A549 (cell line): ENCODE measurements at regions not wholly inside any gene's neighbourhood (a gene's known extent, or its start where the extent isn't known, plus 50 kb on each side); places are given as distances from the start of the nearest gene placed in this dataset.

Source experiments
- ATAC-seq, 2 experiments: fragments of 200-7000 bp in 1 of 2; fragments of >200 bp in 1 of 2; cut with Nextera tagmentation in 1 of 2; cut with Tn5 transposase in 1 of 2; 3 replicates each; pipeline versions ENCODE4 v1.8.0 to v1.9.1; 2018 to 2020; ENCODE audit warnings: mild to moderate bottlenecking in 1 of 2, moderate library complexity in 1 of 2
- CTCF ChIA-PET: fragments of 300-600 bp; sonication (Branson Sonifier 250); formaldehyde crosslinking; extraction: SDS; loops from one replicate; lab custom pipeline; 2021; ENCODE audit warnings: antibody characterized with exemption, inconsistent platforms; lab: Yijun Ruan, JAX
- POLR2A ChIA-PET: fragments of 350-600 bp; formaldehyde crosslinking; extraction: SDS; loops from one replicate; lab custom pipeline; 2021; ENCODE audit warnings: antibody characterized with exemption, inconsistent platforms; lab: Yijun Ruan, JAX
- DNase-seq, 2 experiments: peaks; one replicate each; pipeline versions ENCODE4 v3.0.0 to v3.0.0-alpha.2; 2011 to 2016; ENCODE audit warnings: low read depth in 1 of 2, low spot score in 1 of 2
- FAIRE-seq: peaks from 2 replicates; lab custom pipeline; 2011; peaks lifted over from hg19 to GRCh38; lab: Jason Lieb, UNC
- H3K27ac ChIP-seq, 2 experiments: fragments of >200 bp; sonication (Bioruptor Twin); formaldehyde crosslinking; 3 replicates each; pipeline ENCODE4 v1.5.1; 2016 to 2017
- H3K4me1 ChIP-seq: fragments of >200 bp; sonication (Bioruptor Twin); formaldehyde crosslinking; 3 replicates; pipeline ENCODE4 v1.6.1; 2016
- H3K4me2 ChIP-seq: fragments of >200 bp; sonication (Bioruptor Twin); formaldehyde crosslinking; 3 replicates; pipeline ENCODE4 v1.6.1; 2016
- H3K4me3 ChIP-seq: fragments of >200 bp; sonication (Bioruptor Twin); formaldehyde crosslinking; 3 replicates; pipeline ENCODE4 v1.5.1; 2016
- H3K9me3 ChIP-seq: fragments of >200 bp; sonication (Bioruptor Twin); formaldehyde crosslinking; 3 replicates; pipeline ENCODE4 v1.6.1; 2016
- BCL3 ChIP-seq: fragments of >200 bp; sonication (Bioruptor Twin); formaldehyde crosslinking; IDR thresholded peaks from 3 replicates; pipeline ENCODE4 v1.6.1; 2016
- BHLHE40 ChIP-seq: IDR thresholded peaks from 2 replicates; pipeline ENCODE4 v1.6.1; 2012; ENCODE audit warnings: low read depth, low read length, inconsistent platforms
- CBX2 ChIP-seq: fragments of 200-600 bp; sonication (generic); IDR thresholded peaks from 2 replicates; pipeline ENCODE4 v1.6.1; 2016; ENCODE audit warnings: low read depth, mild to moderate bottlenecking, borderline replicate concordance
- CBX8 ChIP-seq: fragments of 200-600 bp; sonication (generic); IDR thresholded peaks from 2 replicates; pipeline ENCODE4 v1.6.1; 2016
- EHF ChIP-seq: fragments of 250-450 bp; sonication (Bioruptor Pico); IDR thresholded peaks from 2 replicates; pipeline ENCODE4 v1.5.0; 2020; ENCODE audit warnings: mild to moderate bottlenecking
- EHMT2 ChIP-seq: fragments of 200-600 bp; sonication (generic); IDR thresholded peaks from 2 replicates; pipeline ENCODE4 v1.6.1; 2016; ENCODE audit warnings: antibody characterized with exemption, low read depth, mild to moderate bottlenecking, moderate library complexity
- EP300 ChIP-seq, 2 experiments: fragments of >200 bp; sonication (Bioruptor Twin); formaldehyde crosslinking; IDR thresholded peaks; 2 replicates in 1 of 2; 3 replicates in 1 of 2; pipeline ENCODE4 v1.6.1; 2016 to 2017
- FOSL2 ChIP-seq, 2 experiments: fragments of 450-650 bp in 1 of 2; fragments of >200 bp in 1 of 2; sonication (Bioruptor Twin) in 1 of 2; formaldehyde crosslinking; IDR thresholded peaks; 2 replicates each; pipeline versions ENCODE4 v1.5.0 to v1.6.1; 2016 to 2020; ENCODE audit warnings: mild to moderate bottlenecking in 1 of 2, moderate library complexity in 1 of 2
- FOXS1 ChIP-seq: fragments of 250-450 bp; sonication (Bioruptor Pico); IDR thresholded peaks from 2 replicates; pipeline ENCODE4 v1.5.0; 2020; ENCODE audit warnings: mild to moderate bottlenecking, moderate library complexity
- HDAC2 ChIP-seq: fragments of 200-600 bp; sonication (generic); IDR thresholded peaks from 2 replicates; pipeline ENCODE4 v1.6.1; 2016
- HOXB13 ChIP-seq: fragments of 250-450 bp; sonication (Bioruptor Pico); IDR thresholded peaks from 2 replicates; pipeline ENCODE4 v1.5.0; 2020; ENCODE audit warnings: low read depth, mild to moderate bottlenecking, moderate library complexity
- HOXB5 ChIP-seq: fragments of 250-450 bp; sonication (Bioruptor Pico); IDR thresholded peaks from 2 replicates; pipeline ENCODE4 v1.5.0; 2020; ENCODE audit warnings: mild to moderate bottlenecking, moderate library complexity
- KDM1A ChIP-seq: fragments of 200-600 bp; sonication (generic); IDR thresholded peaks from 2 replicates; pipeline ENCODE4 v1.6.1; 2016; ENCODE audit warnings: low read depth, mild to moderate bottlenecking
- MYC ChIP-seq: IDR thresholded peaks from 2 replicates; pipeline ENCODE4 v1.6.1; 2012; ENCODE audit warnings: mild to moderate bottlenecking, inconsistent platforms, low read length, improper control_type of control experiment, borderline replicate concordance
- NPAS2 ChIP-seq: fragments of 250-450 bp; sonication (Bioruptor Pico); IDR thresholded peaks from 2 replicates; pipeline ENCODE4 v1.8.0; 2022; ENCODE audit warnings: mild to moderate bottlenecking, moderate library complexity, borderline replicate concordance
- PHF8 ChIP-seq: fragments of 200-600 bp; sonication (generic); IDR thresholded peaks from 2 replicates; pipeline ENCODE4 v1.6.1; 2016; ENCODE audit warnings: low read depth, mild to moderate bottlenecking, antibody characterized with exemption, moderate library complexity, borderline replicate concordance
- POLR2AphosphoS2 ChIP-seq: conservative IDR thresholded peaks from 2 replicates; pipeline ENCODE4 v1.6.1; 2012; ENCODE audit warnings: low read length, improper control_type of control experiment, inconsistent platforms
- RARB ChIP-seq: fragments of 250-450 bp; sonication (Bioruptor Pico); IDR thresholded peaks from 2 replicates; pipeline ENCODE4 v1.8.0; 2021; ENCODE audit warnings: mild to moderate bottlenecking, moderate library complexity
- RCOR1 ChIP-seq: fragments of 150-350 bp; IDR thresholded peaks from 2 replicates; pipeline ENCODE4 v1.6.1; 2014; ENCODE audit warnings: antibody characterized with exemption, low read length, low read depth
- RFX5 ChIP-seq: fragments of 450-650 bp; IDR thresholded peaks from 2 replicates; pipeline ENCODE4 v1.7.1; 2014; ENCODE audit warnings: antibody characterized with exemption, mild to moderate bottlenecking, moderate library complexity
- ZFP36 ChIP-seq: fragments of 450-650 bp; IDR thresholded peaks from 2 replicates; pipeline ENCODE4 v1.6.1; 2014; ENCODE audit warnings: borderline replicate concordance; ENCODE audit not compliant: partially characterized antibody
- WGBS: methylation state at CpG from one replicate; pipeline ENCODE4 v1.1.6; 2017; ENCODE audit errors: missing lambda C conversion rate; 5-methylcytosine and 5-hydroxymethylcytosine counted together
- TF ChIP-seq, protein P1 (sequence below): IDR thresholded peaks from 2 replicates; pipeline ENCODE4 v1.6.1; 2012; ENCODE audit warnings: low read depth, borderline replicate concordance
- TF ChIP-seq, protein P2 (sequence below): fragments of 450-650 bp; IDR thresholded peaks from 2 replicates; pipeline ENCODE4 v1.6.1; 2014; ENCODE audit warnings: antibody characterized with exemption

DNA sequence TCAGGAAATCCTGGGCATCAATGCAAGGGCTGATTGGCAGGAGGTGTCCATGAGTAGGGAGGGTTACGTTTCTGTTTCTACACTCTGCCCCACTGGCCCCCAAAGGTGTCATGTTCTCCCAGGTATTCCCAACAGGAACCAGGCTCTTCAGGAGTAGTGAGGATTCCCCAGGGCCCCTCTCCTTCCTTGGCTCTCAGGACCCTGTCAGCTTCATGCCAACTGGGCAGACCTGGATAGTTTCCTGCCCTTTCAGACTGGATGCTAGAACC, 480.6 kb upstream of the HS6ST1 start:
- ATAC-seq (no peak), FAIRE-seq (no peak), DNase-seq (no peak)
- no peaks in the 10 kb centered on the region for H3K9me3 ChIP-seq
- ChIA-PET POLR2A (no interaction called here), CTCF (no interaction called here)
- 0% methylated on average over 1 of the region's 1 CpG for WGBS
- no peak overlapping the region for H3K4me3 ChIP-seq
- no peak for TF ChIP-seq EP300 (IDR thresholded peaks at IDR 0.05)
- no peak for TF ChIP-seq BHLHE40
- TF ChIP-seq ZFP36 = no peak
- H3K4me1 ChIP-seq = no peaks in the 10 kb centered on the region
- no peak overlapping the region for H3K4me2 ChIP-seq
- H3K27ac ChIP-seq = no peak overlapping the region

- no peak overlapping the region for H3K4me3 ChIP-seq
- ChIA-PET CTCF (no interaction called here), POLR2A (no interaction called here)
- H3K27ac ChIP-seq = no peak overlapping the region
- DNase-seq (no peak), FAIRE-seq (no peak), ATAC-seq (no peak)
- H3K4me2 ChIP-seq = no peak overlapping the region
- 3% methylated on average over 2 of the region's 2 CpGs for WGBS
- TF ChIP-seq, protein P1, sequence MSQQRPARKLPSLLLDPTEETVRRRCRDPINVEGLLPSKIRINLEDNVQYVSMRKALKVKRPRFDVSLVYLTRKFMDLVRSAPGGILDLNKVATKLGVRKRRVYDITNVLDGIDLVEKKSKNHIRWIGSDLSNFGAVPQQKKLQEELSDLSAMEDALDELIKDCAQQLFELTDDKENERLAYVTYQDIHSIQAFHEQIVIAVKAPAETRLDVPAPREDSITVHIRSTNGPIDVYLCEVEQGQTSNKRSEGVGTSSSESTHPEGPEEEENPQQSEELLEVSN = no peak
- TF ChIP-seq EHMT2 = no peak
- no peak for TF ChIP-seq CBX8
- no peak for TF ChIP-seq CBX2
- no peak for TF ChIP-seq ZFP36
- TF ChIP-seq BCL3 = no peak
- no peak for TF ChIP-seq HOXB5
- no peak for TF ChIP-seq RFX5
- no peak for TF ChIP-seq MYC
- TF ChIP-seq, protein P2, sequence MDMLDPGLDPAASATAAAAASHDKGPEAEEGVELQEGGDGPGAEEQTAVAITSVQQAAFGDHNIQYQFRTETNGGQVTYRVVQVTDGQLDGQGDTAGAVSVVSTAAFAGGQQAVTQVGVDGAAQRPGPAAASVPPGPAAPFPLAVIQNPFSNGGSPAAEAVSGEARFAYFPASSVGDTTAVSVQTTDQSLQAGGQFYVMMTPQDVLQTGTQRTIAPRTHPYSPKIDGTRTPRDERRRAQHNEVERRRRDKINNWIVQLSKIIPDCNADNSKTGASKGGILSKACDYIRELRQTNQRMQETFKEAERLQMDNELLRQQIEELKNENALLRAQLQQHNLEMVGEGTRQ = no peak
- TF ChIP-seq EHF (CRISPR knock-in tag) = no peak
- no peak for TF ChIP-seq RCOR1
- TF ChIP-seq HOXB13 (CRISPR knock-in tag) = no peak
- TF ChIP-seq FOSL2 (IDR thresholded peaks at IDR 0.05) = no peak
- no peak for TF ChIP-seq FOSL2 (CRISPR knock-in tag; IDR thresholded peaks at IDR 0.05)
- TF ChIP-seq BHLHE40 = no peak
- no peaks in the 10 kb centered on the region for H3K4me1 ChIP-seq
- H3K9me3 ChIP-seq = no peaks in the 10 kb centered on the region
These were observed 481.1 kb upstream of the HS6ST1 start for GRCh38 chr2:128799730-128800129.

GRCh38 chr2:128801576-128801975, 482.9 kb upstream of the HS6ST1 start:
- CTCF ChIA-PET = interaction anchor here (0.6 kb wide), 1 partner anchor 31 kb away, joined by 3 read pairs; no protein-coding TSS in a partner anchor
- Histone ChIP-seq H3K4me1 (no peaks in the 10 kb centered on the region), H3K9me3 (no peaks in the 10 kb centered on the region), H3K27ac (no peak overlapping the region), H3K4me2 (no peak overlapping the region), H3K4me3 (no peak overlapping the region)
- TF ChIP-seq BHLHE40 = no peak
- no peak for TF ChIP-seq RARB
- TF ChIP-seq BCL3 = no peak
- TF ChIP-seq HDAC2 = no peak
- no peak for TF ChIP-seq POLR2AphosphoS2
- no peak for TF ChIP-seq RCOR1
- no peak for TF ChIP-seq KDM1A
- TF ChIP-seq FOXS1 (CRISPR knock-in tag) = no peak
- no peak for TF ChIP-seq NPAS2
- TF ChIP-seq FOSL2 (IDR thresholded peaks at IDR 0.05) = no peak
- no peak for TF ChIP-seq FOSL2 (CRISPR knock-in tag; IDR thresholded peaks at IDR 0.05)
- no peak for TF ChIP-seq CBX2
- no peak for TF ChIP-seq PHF8
- 0% methylated on average over 1 of the region's 1 CpG for WGBS
- FAIRE-seq (no peak), DNase-seq (no peak), ATAC-seq (no peak)
- POLR2A ChIA-PET = no interaction called here
